ENCODE measurements at regions not wholly inside any gene's neighbourhood (a gene's known extent, or its start where the extent isn't known, plus 50 kb on each side); places are given as distances from the start of the nearest gene placed in this dataset.

DNA sequence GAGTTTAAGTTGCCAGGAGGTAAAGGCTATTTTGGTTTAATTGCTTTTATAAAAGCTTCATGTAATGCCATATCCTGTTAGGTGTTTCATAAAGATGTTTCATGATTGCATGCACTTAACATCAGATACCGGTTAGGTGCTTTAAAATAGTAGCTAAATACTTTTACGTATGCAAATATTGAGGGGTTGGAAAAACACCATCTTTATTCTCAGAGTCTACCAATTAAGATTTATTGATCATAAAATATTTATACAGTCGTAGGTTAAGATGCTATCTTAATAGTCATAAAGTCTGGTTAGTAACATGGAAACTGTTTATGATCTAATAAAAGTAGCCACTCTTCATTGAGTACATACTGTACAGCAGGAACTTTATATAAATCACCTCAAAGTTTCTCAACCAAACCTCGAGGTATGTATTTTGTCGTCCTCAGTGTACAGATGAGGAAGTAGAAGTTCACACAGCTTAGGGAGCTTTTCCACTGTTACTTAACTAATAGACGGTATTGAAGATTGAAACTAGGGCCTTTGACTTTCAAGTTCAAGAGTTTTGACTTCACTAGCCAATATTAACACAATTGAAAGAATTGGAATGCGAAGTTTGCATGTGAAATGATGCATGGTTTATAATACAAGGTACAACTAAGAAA lies 897.1 kb downstream of the GATA3 start:
- TF ChIP-seq JUND (IDR thresholded peaks at IDR 0.05), result no peak
- TF ChIP-seq, protein P1, sequence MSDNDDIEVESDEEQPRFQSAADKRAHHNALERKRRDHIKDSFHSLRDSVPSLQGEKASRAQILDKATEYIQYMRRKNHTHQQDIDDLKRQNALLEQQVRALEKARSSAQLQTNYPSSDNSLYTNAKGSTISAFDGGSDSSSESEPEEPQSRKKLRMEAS (IDR thresholded peaks at IDR 0.05), result no peak
- TF ChIP-seq, protein P2, sequence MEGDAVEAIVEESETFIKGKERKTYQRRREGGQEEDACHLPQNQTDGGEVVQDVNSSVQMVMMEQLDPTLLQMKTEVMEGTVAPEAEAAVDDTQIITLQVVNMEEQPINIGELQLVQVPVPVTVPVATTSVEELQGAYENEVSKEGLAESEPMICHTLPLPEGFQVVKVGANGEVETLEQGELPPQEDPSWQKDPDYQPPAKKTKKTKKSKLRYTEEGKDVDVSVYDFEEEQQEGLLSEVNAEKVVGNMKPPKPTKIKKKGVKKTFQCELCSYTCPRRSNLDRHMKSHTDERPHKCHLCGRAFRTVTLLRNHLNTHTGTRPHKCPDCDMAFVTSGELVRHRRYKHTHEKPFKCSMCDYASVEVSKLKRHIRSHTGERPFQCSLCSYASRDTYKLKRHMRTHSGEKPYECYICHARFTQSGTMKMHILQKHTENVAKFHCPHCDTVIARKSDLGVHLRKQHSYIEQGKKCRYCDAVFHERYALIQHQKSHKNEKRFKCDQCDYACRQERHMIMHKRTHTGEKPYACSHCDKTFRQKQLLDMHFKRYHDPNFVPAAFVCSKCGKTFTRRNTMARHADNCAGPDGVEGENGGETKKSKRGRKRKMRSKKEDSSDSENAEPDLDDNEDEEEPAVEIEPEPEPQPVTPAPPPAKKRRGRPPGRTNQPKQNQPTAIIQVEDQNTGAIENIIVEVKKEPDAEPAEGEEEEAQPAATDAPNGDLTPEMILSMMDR (IDR thresholded peaks at IDR 0.05; ENCODE audit: low read depth, low read length, missing input control), result no peak
- TF ChIP-seq RAD21 (IDR thresholded peaks at IDR 0.05), result no peak
- no peak for TF ChIP-seq RXRA (IDR thresholded peaks at IDR 0.05)
- TF ChIP-seq TAF1 (conservative IDR thresholded peaks at IDR 0.05), result no peak
- TF ChIP-seq, protein P3, sequence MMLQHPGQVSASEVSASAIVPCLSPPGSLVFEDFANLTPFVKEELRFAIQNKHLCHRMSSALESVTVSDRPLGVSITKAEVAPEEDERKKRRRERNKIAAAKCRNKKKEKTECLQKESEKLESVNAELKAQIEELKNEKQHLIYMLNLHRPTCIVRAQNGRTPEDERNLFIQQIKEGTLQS (IDR thresholded peaks at IDR 0.05), result no peak
- TF ChIP-seq NR2F2 (IDR thresholded peaks at IDR 0.05), result no peak
- TF ChIP-seq, protein P4, sequence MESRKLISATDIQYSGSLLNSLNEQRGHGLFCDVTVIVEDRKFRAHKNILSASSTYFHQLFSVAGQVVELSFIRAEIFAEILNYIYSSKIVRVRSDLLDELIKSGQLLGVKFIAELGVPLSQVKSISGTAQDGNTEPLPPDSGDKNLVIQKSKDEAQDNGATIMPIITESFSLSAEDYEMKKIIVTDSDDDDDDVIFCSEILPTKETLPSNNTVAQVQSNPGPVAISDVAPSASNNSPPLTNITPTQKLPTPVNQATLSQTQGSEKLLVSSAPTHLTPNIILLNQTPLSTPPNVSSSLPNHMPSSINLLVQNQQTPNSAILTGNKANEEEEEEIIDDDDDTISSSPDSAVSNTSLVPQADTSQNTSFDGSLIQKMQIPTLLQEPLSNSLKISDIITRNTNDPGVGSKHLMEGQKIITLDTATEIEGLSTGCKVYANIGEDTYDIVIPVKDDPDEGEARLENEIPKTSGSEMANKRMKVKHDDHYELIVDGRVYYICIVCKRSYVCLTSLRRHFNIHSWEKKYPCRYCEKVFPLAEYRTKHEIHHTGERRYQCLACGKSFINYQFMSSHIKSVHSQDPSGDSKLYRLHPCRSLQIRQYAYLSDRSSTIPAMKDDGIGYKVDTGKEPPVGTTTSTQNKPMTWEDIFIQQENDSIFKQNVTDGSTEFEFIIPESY (IDR thresholded peaks at IDR 0.05), result no peak
- no peak for TF ChIP-seq SP1 (IDR thresholded peaks at IDR 0.05)
- TF ChIP-seq, protein P5, sequence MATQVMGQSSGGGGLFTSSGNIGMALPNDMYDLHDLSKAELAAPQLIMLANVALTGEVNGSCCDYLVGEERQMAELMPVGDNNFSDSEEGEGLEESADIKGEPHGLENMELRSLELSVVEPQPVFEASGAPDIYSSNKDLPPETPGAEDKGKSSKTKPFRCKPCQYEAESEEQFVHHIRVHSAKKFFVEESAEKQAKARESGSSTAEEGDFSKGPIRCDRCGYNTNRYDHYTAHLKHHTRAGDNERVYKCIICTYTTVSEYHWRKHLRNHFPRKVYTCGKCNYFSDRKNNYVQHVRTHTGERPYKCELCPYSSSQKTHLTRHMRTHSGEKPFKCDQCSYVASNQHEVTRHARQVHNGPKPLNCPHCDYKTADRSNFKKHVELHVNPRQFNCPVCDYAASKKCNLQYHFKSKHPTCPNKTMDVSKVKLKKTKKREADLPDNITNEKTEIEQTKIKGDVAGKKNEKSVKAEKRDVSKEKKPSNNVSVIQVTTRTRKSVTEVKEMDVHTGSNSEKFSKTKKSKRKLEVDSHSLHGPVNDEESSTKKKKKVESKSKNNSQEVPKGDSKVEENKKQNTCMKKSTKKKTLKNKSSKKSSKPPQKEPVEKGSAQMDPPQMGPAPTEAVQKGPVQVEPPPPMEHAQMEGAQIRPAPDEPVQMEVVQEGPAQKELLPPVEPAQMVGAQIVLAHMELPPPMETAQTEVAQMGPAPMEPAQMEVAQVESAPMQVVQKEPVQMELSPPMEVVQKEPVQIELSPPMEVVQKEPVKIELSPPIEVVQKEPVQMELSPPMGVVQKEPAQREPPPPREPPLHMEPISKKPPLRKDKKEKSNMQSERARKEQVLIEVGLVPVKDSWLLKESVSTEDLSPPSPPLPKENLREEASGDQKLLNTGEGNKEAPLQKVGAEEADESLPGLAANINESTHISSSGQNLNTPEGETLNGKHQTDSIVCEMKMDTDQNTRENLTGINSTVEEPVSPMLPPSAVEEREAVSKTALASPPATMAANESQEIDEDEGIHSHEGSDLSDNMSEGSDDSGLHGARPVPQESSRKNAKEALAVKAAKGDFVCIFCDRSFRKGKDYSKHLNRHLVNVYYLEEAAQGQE (IDR thresholded peaks at IDR 0.05), result no peak
- no peak for TF ChIP-seq YY1 (IDR thresholded peaks at IDR 0.05)
